IPS DF 4.7 (cell line): ENCODE measurements at regions not wholly inside any gene's neighbourhood (a gene's known extent, or its start where the extent isn't known, plus 50 kb on each side); places are given as distances from the start of the nearest gene placed in this dataset.
A peak's percentile ranks its signal among the peaks of the same experiment; 100 is the strongest.
"Not testable (repeated sequence)": the region's sequence is repeated elsewhere in the genome, so short reads cannot be mapped to it uniquely, and the experiment has no call there.

Source experiments
- DNase-seq: peaks from one replicate; pipeline ENCODE4 v3.0.0-alpha.2; 2013; ENCODE audit warnings: low spot score; ENCODE audit errors: extremely low read depth

DNA sequence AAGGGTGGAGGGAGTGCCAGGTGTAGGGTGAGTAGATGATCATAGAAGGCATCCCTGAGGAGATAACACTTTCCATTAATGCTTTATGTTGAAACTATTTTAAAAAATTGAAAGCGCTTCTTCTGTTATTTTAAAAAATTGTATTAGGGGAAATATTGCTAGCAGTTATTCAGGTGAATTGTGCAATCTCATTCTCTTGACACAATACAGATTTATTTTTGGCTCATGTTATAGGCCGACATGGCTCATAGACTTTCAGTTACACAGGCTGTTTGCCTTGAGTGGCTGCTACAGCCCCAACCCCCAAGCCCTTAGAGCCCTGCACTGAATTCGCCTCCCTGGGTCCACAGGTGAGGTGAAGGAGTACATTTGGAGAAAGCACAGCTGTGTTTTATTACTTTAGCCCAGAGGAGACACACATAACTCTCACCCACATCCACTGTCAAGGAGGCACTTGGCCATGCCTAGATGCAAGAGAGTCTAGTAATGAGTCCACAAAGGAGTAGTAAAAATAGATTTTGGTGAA lies 228.2 kb downstream of the RFPL4B start:
- no peak for DNase-seq

DNA sequence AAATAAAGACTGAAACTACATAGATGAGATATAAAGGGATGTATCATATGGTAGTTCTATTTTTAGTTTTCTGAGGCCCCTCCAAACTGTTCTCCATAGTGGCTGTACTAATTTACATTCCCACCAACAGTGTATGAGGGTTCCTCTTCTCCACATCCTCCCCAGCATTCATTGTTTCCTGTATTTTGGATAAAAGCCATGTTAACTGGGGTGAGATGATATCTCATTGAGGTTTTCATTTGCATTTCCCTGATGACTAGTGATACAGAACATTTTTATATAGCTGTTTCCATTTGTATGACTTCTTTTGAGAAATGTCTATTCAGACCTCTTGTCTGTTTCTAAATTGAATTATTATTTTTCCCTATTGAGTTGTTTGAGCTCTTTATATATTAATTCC lies 229.3 kb downstream of the RFPL4B start:
- no peak for DNase-seq

DNA sequence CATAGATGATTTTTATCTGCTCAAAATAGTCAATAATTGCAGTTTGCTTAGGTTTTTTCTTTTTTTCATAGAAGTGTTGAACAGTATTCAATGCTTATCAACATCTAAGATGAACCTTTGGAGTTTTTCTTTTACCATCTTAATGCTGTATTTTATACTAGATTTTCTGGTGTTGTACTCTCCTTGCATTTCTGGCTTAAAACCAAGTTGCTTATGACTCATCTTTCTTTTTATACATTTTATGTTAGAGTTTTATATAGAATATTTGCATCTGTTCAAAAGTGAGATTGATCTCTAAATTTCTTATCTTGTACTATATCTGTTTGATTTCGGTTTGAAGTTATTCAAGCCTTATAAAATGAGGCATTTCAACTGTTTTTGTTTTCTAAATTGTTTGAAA lies 232.5 kb downstream of the RFPL4B start:
- DNase-seq, result no peak

DNA sequence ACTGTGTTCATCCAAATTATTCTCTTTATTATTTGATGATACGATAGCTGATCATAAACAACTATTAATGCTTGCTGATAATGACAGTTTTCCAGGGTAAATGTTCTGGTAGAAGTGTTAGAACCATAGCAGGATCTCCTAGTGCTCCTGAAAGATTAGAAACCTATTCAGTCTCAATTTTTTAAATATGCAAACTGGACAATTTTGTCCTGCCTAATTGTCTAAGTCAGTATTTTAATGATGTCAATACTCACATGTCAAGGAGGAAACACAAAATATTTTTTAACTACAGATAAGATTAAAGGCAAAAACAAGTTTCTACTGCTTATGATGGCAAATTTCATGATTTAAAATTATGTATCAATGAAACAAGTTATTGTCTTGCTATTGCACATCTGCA lies 233.9 kb downstream of the RFPL4B start:
- no peak for DNase-seq

DNA sequence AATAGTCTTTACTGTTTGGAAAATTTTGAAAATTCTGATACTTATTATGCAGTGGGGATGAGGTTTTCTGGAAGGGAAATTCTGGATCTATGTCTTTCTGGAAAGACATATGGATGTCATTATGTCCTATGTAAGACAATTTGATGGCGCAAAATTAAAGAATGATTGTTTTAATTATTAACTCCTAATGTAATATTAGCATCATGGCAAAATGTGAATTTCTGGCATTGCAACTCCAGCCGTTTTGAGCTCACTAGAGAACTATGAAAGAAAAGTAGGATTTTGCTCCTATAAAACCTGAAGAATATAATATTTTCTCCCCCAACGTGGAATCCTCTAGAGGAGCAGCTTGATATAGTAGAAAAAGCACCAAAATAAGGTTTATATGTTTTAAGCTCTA lies 243.2 kb downstream of the RFPL4B start:
- DNase-seq, result no peak

DNA sequence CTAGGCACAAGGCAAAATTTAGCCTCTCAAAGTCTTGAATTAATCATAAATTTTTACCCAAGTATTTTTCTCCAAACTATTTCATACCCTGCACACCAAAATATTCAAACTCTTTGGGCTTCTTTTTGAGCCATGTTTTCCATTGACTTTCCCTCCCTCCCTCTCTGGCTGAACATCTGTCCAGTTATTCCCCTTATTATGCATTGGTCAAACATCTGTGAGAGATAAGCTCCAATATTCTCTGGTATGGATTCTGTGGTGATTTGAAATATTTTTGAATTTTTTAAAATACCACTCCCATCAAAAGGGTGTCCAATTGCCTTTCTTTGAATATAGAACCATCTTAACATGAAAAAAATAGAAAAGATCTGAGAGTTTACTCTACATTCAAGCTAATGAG lies 244.2 kb downstream of the RFPL4B start:
- DNase-seq, result no peak

DNA sequence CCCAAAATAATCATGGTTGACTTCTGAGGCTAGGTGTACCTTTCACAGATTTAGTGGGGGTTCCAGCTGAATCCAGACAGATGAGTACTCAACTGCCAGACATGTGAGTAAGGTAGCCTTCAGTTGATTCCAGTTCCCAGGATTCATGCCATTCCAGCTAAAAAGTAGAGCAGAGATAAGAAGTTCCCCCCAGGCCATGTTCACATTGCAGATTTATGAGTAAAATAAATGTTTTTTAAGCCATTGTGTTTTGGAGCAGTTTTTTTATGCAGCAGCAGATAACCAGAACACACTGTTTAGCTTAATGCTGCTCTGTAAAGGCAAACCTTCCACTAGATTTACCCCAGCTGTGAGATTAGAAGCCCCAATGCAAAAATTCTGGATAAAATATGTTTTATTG lies 245.0 kb downstream of the RFPL4B start:
- DNase-seq, result no peak

DNA sequence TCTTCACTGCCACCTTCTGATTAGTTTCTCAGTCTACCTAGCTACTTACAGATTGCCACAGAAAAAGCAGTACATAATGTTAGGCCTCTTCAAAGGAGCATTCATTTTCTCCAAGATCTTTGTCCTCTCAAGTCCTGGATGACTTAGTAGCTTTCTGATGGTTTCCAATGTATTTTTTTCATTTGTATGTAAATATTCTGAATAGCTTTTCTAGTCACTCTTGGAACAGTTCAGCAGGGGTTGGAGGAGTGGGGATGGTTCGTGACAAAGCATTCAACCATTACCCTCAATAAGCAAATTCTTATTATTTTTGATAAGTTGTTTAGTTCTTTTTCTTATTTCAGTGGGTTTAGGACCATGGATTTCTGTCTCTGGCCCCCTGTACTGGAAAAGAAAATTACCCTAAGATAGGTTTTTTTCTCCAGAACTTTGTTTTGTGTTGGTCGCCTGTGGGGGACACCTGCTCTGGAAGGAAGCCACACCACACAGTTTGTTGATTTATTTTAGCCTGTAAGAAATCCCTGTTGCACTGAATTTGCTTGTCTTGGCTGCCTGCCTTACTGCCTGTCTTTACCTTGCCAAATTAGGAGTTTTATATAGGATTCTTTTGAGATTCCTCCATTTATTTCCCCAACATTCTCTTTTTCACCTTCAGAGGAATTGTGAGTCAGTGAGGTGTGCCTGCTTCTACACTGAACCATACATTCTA lies 247.9 kb downstream of the RFPL4B start:
- no peak for DNase-seq

DNA sequence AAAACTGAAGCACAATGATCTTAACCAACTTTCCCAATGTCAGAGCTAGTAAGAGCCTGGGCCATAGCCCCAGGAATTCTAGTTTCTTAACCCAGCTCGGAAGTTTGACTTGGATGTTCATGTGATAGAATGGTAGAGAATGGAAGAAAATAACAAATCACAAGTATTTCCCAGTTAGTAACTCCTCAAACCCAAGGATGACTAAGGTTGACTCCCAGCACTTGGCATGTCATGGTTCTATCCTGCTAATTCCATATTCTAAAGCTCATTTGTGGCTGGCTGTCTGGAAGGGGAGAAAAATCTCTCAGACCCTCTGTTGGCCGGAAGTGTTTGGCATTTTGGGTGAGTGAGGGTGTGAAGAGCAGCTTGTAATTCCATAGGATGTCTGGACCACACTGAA lies 248.7 kb downstream of the RFPL4B start:
- no peak for DNase-seq

DNA sequence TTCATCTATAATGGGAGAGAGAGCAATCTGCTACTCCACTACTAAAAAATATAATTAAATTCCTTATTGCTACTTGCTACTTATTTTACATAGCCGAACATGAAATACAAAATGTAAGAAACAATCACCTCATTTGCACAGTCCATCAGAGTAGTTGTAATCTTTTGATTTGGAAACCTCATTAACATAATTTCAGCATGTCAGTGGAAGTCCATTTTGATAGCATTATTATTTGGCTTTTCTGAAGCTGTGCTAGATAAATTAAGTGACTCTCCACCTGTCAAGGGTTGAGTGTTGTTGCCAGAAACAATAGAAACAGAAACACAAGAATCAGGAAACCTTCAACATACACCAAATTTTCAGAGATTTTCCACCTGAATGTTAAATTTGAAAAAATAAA lies 250.0 kb downstream of the RFPL4B start:
- no peak for DNase-seq

DNA sequence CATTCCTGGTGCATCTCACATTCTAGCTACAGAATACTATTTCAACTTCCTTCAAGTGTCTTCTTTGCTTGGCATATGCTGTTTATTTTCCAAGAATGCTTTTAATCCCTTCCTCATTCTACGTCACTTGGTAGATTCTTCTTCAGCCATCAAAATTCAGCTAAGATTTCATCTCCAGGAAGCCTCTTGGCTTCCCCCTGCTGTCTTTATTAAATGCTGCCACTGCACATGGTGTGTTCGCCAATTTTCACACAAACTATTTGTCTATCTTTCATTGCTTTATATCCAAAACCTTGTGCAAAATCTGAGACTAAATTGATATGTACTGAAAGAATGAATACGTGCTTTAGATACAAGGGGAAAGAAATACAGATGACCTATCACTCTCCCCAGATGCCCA lies 253.0 kb downstream of the RFPL4B start:
- no peak for DNase-seq

DNA sequence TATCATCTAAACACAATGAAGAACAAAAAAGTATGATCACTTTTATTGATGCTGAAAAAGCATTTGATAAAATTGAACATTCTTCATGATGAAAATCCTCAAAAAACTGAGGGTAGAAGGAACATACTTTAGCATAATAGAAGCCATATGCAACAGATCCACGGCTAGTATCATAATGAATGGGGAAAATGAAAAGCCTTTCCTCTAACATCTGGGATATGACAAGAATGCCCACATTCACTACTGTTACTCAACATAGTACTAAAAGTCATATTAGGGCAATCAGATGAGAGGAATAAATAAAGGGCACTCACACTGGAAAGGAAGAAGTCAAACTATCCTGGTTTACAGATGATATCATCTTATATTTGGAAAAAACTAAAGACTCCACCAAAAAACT lies 256.6 kb downstream of the RFPL4B start:
- DNase-seq, result no peak

DNA sequence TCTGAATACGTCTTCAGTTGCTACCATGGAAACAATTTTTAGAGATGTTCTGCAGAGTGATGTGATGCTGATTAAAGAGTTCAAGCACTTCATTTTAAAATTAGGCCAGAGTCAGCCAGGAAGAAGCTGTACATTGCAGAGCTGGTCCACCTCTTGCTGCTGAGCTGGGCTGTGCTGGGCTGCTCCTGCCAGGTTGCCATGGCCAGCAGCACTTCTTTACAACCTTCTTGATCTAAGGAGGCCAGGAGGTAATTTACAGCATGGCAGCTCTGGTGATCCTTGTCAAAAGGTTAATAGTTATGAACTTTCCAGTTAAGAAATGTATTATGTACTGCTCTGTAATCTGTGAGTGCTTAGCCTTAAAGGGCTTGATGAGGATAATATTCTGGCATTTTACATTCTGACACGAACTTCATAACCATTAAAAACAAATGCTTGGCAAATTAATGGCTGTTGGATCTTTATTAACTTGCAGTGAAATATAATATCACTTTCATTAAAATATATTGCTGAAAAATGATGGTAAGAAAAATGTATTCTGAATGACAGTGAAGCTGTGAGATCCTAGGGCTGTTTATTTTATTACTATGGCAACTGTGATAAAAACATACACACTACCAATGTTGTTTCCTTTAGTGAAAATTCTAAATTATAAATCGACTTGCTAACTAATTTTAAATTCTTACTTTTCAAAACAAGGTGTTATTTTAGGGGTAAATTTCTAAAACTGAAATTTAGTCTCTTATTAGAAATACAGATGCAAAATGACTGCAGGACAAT lies 259.7 kb downstream of the RFPL4B start:
- no peak for DNase-seq

DNA sequence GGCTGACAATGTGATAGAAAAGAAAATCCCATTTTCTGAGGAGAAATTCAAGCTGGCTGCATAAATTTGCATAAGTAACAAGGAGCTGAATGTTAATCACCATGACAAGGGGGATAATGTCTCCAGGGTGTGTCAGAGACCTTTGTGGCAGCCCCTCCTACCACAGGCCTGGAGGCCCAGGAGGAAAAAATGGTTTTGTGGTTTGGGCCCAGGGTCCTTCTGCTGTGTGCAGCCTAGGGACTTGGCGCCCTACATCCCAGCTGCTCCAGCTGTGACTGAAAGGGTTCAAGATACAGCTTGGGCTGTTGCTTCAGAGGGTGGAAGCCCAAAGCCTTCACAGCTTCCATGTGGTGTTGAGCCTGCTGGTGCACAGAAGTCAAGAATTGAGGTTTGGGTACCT lies 261.8 kb downstream of the RFPL4B start:
- not testable (repeated sequence) for DNase-seq

DNA sequence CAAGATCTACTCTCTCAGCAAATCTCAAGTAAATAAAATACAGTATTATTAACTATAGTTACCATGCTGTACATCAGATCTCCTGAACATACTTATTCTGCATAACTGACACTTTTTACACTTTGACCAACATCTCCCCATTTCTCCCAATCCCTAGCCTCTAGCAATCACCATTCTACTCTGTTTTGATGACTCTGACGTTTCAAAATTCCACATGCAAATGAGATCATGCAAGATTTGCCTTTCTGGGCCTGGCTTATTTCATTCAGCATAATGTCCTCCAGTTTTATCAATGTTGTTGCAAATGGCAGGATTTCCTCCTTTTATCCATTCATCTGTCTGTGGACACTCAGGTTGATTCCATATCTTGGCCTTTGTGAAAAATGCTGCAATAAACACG lies 266.3 kb downstream of the RFPL4B start:
- DNase-seq, result no peak

DNA sequence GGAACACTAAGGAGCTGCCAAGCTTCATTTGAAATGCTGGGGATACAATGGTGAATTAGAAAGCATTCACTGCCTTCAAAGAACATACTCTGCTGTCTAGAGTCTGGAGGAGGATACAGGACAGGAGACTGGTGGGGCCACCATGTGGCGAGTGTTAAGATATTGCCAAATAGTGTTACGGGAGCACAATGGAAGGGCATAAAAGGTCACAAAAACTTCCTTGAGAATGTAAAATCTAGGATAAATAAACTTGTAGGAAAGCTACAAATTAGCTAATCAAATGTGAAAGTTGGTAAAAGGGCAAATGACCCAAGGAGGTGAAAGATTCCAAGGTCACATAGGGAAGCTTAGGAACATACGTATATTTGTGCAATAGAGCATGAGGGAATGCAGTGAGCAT lies 271.7 kb downstream of the RFPL4B start:
- peak; percentile 11 for DNase-seq

DNA sequence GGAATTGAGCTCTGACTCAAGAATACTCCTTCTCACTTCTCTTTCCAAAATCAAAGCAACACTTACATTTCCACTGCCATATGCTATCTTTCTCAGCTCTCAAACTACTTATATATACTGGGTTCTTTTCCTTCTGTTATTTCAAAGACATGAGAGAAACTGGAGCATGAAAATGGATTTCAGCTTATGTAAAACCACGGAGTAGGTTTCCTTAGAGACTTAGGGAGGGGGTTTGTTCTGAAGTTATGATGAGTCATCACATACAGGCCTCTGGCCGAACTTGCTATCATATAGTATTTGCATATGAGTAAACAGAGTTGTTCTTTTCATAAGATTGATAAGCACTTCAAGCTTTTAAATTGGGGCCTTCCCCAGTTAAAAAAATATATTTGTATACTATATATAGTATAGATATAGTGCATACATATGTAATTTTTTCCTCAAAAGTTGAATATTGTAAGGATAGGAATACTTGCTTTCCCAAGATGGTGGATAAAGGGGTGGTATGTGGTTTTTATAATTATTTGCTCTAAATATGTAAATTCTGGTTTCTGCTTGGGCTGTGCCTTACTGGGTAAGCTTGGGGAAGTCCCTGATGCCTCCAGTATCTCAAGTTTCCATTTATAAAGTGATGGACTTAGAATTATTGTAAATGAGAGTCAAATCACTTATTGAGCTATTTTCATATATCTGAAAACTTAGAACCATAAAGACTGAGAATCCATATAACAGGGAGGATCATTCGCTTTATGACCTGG lies 273.9 kb downstream of the RFPL4B start:
- DNase-seq, result no peak

DNA sequence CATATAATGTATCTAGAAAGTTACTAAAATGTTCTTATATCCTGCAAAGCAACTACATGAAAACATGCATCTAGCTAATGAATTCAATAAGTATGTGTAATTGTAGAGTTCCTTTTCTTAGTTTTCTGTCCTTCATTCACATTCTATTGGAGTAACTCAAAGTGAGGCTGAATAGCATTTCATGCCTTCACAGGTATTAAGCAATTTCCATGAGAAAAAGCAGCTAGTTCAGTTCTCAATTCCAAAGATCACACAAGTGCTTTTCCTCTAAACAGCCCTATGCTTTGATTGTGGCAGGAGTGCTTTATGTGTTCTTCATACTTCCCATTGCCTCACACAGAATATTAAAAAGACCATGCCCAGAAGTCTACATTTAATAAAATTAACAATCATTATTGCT lies 274.9 kb downstream of the RFPL4B start:
- DNase-seq, result no peak

DNA sequence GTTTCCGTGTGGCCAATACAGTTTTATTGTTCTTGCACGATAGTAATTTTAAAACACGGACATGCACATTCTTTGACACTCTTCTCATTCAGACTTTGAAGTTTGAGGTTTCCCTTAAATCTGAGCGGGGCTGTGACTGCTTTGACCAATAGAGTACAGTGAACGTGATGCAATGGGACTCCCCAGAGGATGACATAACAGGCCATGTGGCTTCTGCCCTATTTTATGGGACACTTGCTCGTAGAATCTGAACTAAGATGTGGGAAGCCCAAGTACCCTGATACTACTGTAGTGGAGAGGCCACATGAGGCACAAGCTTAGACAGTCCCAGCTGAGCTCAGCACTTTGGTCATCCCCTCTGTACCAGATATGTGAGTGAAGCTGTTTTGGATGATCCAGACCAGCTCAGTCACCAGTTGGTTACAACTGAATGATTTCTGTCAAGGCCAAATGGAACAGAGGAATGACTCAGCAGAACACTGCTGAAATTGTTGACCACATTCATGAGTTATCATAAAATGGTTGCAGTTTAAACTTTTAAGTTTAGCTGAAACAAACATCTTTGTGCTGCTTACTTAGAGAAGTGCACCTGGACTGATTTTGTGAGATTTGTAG lies 279.4 kb downstream of the RFPL4B start:
- DNase-seq, result no peak

DNA sequence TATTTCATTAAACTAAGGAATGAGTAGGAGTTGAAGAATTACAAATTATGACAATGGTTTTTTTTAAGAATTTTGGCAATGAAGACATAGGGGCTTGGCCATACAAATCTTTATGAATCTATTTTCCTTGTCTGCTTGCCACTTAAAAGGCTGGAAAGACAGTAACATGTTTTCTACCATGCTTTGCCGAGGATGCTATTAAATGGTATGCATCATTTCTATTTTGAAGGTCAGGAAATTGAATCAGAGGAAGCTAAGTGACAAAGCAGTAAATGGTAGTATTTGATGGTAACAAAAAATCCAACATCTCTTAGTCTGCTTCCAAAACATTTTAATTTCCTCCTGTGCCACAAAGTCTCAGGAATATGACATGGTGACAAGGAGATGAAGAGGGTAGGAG lies 287.2 kb downstream of the RFPL4B start:
- no peak for DNase-seq

DNA sequence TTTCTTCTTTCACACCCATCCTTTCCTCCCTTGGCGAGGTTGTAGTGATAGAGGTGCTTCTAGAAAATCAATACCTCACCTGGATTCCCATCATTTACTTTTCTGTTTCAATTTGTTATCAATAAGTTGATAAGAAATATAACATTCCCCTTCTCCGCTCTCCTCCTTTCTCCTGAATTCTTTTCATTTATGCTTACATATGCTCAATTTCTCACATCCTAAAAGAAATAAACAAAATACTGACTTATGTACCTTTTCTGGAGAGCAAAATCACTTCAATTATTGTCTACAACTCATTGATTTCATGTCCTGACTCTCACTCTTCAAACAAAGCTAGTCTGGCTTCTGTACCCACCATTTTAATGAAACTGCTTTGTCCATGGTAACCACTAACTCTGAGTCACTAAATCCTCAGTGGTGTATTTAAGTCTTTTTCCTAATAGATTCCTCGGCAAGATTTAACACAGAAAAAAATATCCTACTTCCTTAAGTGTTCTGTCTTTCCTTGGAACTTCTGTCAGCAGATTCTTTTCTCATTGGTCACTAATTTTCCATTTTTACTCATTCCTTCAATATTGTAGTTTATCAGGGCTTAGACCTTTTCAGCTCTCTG lies 289.6 kb downstream of the RFPL4B start:
- no peak for DNase-seq
